Astrocyte of the cerebellum (primary cell): ENCODE measurements at regions not wholly inside any gene's neighbourhood (a gene's known extent, or its start where the extent isn't known, plus 50 kb on each side); places are given as distances from the start of the nearest gene placed in this dataset.

Source experiments
- DNase-seq: peaks from one replicate; pipeline ENCODE4 v3.0.0-alpha.2; 2011; ENCODE audit warnings: low read depth
- H3K4me3 ChIP-seq: 2 replicates; pipeline ENCODE4 v1.5.1; 2011; ENCODE audit warnings: mild to moderate bottlenecking, low read depth, low read length, moderate library complexity
- in situ Hi-C: cut with HindIII; loops from 2 replicates; pipeline ENCODE4 v1.10.0; 2017; ENCODE audit warnings: low sequenced_read_pairs
- TF ChIP-seq, protein P1 (sequence below): IDR thresholded peaks from 2 replicates; pipeline ENCODE4 v1.5.1; 2012; ENCODE audit warnings: low read length, low read depth, moderate library complexity, mild to moderate bottlenecking; ENCODE audit errors: missing control alignments

DNA sequence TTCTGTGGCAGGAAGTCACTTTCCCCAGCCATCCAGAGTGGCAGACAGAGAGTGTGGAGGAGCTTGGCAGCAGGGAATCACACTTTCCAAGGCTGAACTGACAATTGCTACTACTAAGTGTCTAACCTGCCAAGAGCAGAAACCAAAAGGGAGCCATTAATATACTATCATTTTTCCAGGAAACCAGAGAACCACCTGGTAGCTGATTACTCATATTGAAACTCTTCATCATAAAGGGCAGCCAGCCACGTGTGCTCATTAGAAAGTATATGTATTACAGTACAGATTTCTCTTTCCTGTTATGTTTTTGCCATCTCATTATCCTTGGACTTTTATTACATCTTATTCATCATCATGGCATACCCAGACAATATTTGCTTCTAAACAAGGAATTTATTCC, 374.9 kb downstream of the GXYLT1 start:
- in situ Hi-C loops: no loop called here
- no peak for DNase-seq
- no peak overlapping the region for H3K4me3 ChIP-seq
- TF ChIP-seq, protein P1, sequence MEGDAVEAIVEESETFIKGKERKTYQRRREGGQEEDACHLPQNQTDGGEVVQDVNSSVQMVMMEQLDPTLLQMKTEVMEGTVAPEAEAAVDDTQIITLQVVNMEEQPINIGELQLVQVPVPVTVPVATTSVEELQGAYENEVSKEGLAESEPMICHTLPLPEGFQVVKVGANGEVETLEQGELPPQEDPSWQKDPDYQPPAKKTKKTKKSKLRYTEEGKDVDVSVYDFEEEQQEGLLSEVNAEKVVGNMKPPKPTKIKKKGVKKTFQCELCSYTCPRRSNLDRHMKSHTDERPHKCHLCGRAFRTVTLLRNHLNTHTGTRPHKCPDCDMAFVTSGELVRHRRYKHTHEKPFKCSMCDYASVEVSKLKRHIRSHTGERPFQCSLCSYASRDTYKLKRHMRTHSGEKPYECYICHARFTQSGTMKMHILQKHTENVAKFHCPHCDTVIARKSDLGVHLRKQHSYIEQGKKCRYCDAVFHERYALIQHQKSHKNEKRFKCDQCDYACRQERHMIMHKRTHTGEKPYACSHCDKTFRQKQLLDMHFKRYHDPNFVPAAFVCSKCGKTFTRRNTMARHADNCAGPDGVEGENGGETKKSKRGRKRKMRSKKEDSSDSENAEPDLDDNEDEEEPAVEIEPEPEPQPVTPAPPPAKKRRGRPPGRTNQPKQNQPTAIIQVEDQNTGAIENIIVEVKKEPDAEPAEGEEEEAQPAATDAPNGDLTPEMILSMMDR: no peak

DNA sequence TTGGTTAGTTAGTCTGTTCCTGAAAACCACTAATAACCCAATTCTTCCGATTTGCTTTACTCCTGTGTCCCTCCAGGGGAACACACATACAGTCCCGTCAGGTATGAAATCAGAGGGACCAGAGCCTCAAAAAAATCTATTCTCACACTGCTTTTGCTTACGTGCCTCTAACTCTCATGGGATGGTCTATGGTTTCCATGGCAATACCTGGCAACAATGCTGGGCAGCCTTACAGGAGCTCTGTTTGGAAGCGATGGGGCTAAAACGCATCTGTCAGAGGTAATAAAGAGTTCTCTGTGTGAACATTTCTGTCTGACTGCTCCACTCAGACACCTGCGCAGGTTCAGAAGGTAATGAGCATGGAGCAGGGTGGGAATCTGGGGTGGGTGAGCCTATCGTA, 376.2 kb downstream of the GXYLT1 start:
- no peak overlapping the region for H3K4me3 ChIP-seq
- in situ Hi-C loops: no loop called here
- TF ChIP-seq, protein P1: no peak
- DNase-seq: no peak

DNA sequence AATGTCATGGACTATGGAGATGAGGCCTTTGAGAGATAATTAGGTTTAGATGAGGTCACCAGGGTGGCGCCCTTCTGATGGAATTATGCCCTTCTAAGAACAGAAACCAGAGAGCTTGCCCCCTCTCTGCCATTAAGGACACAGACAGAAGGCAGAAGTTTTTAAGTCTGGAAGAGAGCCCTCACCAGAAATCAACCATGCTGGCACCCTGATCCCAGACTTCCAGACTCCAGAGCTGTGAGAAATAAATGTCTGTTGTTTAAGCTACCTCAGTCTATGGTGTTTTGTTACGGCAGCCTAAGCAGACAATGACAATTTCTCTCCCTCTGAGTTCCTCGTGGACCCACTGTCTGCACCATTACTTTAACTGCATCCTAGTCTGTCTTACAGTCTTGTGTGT, 382.0 kb downstream of the GXYLT1 start:
- no peak overlapping the region for H3K4me3 ChIP-seq
- TF ChIP-seq, protein P1: no peak
- no peak for DNase-seq
- in situ Hi-C loops: no loop called here

DNA sequence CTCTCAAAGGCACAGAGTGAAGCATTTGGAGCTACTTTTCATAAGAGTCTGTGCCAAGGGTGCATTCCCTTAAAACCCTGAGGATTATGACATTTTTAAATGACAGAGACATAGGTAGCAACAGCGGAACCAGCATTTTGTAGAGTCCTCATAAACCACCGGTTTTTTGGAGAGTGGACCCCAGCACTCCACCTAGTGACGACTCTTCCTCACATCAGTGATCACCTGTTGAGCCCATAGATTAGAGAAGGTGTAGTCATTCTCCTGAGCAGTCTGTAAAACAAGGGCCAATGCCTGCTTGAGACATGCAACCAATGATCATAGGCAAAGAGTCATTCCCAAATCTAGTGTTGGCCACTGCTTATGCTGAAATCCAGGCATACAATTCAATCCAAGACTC, 399.1 kb downstream of the GXYLT1 start:
- in situ Hi-C loops: no loop called here
- TF ChIP-seq, protein P1: no peak
- no peak overlapping the region for H3K4me3 ChIP-seq
- no peak for DNase-seq

DNA sequence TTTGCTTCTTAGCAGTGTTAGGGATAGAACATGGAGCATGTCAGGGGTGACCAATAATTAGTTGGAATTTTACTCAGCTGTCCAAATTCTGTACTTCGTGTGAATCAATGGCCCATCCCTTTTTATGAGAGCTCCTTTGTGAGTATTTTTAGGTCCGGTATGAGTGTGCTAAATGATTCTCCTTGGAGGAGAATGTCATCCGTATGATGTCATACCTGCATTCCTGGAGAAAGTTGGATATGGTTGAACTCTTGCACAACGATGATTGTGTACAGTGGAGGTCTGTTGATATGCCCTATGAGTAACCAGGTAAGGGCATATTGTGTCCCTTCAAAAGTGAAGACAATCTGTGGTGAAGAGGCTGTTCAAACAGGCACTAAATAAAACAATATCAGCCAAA, 400.8 kb downstream of the GXYLT1 start:
- in situ Hi-C loops: no loop called here
- TF ChIP-seq, protein P1: no peak
- DNase-seq: no peak
- H3K4me3 ChIP-seq: no peak overlapping the region

DNA sequence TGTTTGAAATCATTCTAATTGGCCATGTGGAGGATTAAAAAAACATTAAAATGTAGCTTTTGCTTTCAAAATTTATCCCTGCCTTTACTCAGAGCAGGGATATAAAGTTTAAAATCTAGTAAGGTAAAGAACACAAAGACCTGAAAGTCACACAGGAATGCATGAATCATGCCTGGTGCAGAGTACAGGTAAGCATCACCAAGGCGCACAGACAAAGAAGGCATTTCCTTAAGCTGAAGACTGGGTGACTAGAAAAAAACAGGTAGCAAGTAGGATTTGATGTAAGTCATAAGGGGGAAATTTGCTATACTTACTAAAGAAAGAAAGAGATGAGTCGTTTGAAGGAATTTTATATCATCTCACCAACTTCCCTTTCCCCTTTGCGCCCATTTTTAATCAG, 405.6 kb downstream of the GXYLT1 start:
- DNase-seq: no peak
- TF ChIP-seq, protein P1: no peak
- H3K4me3 ChIP-seq: no peak overlapping the region
- in situ Hi-C loops: no loop called here

DNA sequence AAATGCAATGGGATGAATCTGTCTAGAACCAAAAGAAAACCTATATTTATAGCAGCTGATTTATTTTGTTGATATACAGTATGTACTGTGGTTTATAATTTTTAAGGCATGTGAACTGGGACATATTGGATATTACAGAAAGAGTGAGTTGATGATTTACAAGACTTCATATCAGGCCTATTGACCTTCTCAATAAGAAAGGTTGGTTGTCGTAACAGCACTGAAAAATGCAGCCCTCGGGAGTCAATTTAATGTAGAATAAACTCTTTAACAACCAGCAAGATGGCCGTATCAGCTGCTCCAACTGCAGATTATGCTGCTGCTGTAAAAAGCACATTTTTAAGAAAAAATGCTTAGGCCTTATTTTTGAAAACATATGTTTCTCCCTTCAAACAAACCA, 407.3 kb downstream of the GXYLT1 start:
- no peak overlapping the region for H3K4me3 ChIP-seq
- no peak for DNase-seq
- in situ Hi-C loops: no loop called here
- TF ChIP-seq, protein P1: no peak
